ENCODE measurements at regions not wholly inside any gene's neighbourhood (a gene's known extent, or its start where the extent isn't known, plus 50 kb on each side); places are given as distances from the start of the nearest gene placed in this dataset.

- no peak overlapping the region for H3K4me3 Mint-ChIP-seq
Measured at GRCh38 chr15:57767481-57767880, 61.0 kb downstream of the POLR2M start.

GRCh38 chr15:57769266-57769665 is 62.8 kb downstream of the POLR2M start:
- no peak for TF ChIP-seq CTCF (IDR thresholded peaks at IDR 0.05)
- Mint-ChIP-seq H3K36me3 (ENCODE audit: low read depth) (no peaks in the 10 kb centered on the region), H3K4me3 (no peak overlapping the region), H3K27me3 (ENCODE audit: low read depth, poor library complexity) (no peaks in the 10 kb centered on the region), H3K27ac (no peak overlapping the region), H3K9me3 (peaks cover 3% of the 10 kb centered on the region), H3K4me1 (peaks cover 40% of the 10 kb centered on the region)
- DNase-seq: no peak

More at GRCh38 chr15:57767481-57767880, 61.0 kb downstream of the POLR2M start:
- Mint-ChIP-seq H3K9me3 (no peaks in the 10 kb centered on the region), H3K27me3 (ENCODE audit: low read depth, poor library complexity) (no peaks in the 10 kb centered on the region), H3K36me3 (ENCODE audit: low read depth) (no peaks in the 10 kb centered on the region), H3K27ac (no peak overlapping the region), H3K4me1 (peaks cover 34% of the 10 kb centered on the region)
- DNase-seq: no peak
- TF ChIP-seq CTCF (IDR thresholded peaks at IDR 0.05): no peak

- Mint-ChIP-seq H3K27me3 (ENCODE audit: low read depth, poor library complexity) (no peaks in the 10 kb centered on the region), H3K4me3 (no peak overlapping the region), H3K27ac (no peak overlapping the region), H3K36me3 (ENCODE audit: low read depth) (no peaks in the 10 kb centered on the region), H3K9me3 (peaks cover 3% of the 10 kb centered on the region), H3K4me1 (peaks cover 40% of the 10 kb centered on the region)
- DNase-seq: no peak
- TF ChIP-seq CTCF (IDR thresholded peaks at IDR 0.05): no peak
Measured at GRCh38 chr15:57770495-57770894, 64.0 kb downstream of the POLR2M start.

- Mint-ChIP-seq H3K27ac (no peak overlapping the region), H3K27me3 (ENCODE audit: low read depth, poor library complexity) (no peaks in the 10 kb centered on the region), H3K4me1 (peaks cover 46% of the 10 kb centered on the region), H3K9me3 (peaks cover 3% of the 10 kb centered on the region), H3K4me3 (no peak overlapping the region), H3K36me3 (ENCODE audit: low read depth) (no peaks in the 10 kb centered on the region)
- no peak for TF ChIP-seq CTCF (IDR thresholded peaks at IDR 0.05)
- no peak for DNase-seq
Measured at GRCh38 chr15:57772223-57772957, 65.9 kb downstream of the POLR2M start.

- no peak for TF ChIP-seq CTCF (IDR thresholded peaks at IDR 0.05)
- Mint-ChIP-seq H3K27me3 (ENCODE audit: low read depth, poor library complexity) (no peaks in the 10 kb centered on the region), H3K4me1 (peaks cover 46% of the 10 kb centered on the region), H3K9me3 (peaks cover 3% of the 10 kb centered on the region), H3K27ac (no peak overlapping the region), H3K4me3 (no peak overlapping the region), H3K36me3 (ENCODE audit: low read depth) (no peaks in the 10 kb centered on the region)
- DNase-seq: no peak
Measured at GRCh38 chr15:57773051-57773450, 66.5 kb downstream of the POLR2M start.

GRCh38 chr15:57777003-57777402 is 70.5 kb downstream of the POLR2M start:
- no peak for DNase-seq
- Mint-ChIP-seq H3K9me3 (peaks cover 10% of the 10 kb centered on the region), H3K4me1 (peaks cover 15% of the 10 kb centered on the region), H3K36me3 (ENCODE audit: low read depth) (no peaks in the 10 kb centered on the region), H3K27me3 (ENCODE audit: low read depth, poor library complexity) (no peaks in the 10 kb centered on the region), H3K27ac (no peak overlapping the region), H3K4me3 (no peak overlapping the region)
- no peak for TF ChIP-seq CTCF (IDR thresholded peaks at IDR 0.05)
